Amniotic epithelial cell (primary cell): ENCODE measurements at regions not wholly inside any gene's neighbourhood (a gene's known extent, or its start where the extent isn't known, plus 50 kb on each side); places are given as distances from the start of the nearest gene placed in this dataset.
"Not testable (repeated sequence)": the region's sequence is repeated elsewhere in the genome, so short reads cannot be mapped to it uniquely, and the experiment has no call there.

ENCODE experiments used
- DNase-seq: peaks from one replicate; pipeline ENCODE4 v3.0.0-alpha.2; 2010; ENCODE audit warnings: low read depth

- peak; percentile 59 for DNase-seq
Observed at GRCh38 chr3:65303431-65303830, 615.6 kb upstream of the ADAMTS9 start.

- DNase-seq: no peak
Observed at GRCh38 chr3:65291448-65292125, 603.8 kb upstream of the ADAMTS9 start.

DNA sequence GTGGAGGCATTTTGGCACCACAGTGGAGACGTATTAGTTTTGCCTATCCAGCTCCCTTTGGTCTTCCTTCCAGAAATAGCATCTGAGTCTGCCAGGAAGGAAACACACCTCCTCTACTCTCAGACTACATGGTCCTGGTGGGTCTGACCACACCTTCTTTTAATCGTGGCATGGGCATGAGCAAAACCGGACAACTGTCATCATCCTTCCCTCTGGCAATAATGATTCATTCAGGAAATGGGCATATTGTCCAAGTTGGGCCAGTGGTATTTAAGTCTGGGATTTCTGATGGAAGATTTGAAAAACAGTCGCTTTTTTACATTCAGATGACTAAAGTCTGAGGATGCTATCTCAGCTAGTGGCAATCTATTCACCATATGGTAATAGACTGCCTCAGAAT is 601.0 kb upstream of the ADAMTS9 start:
- no peak for DNase-seq

GRCh38 chr3:65285956-65286355 is 598.2 kb upstream of the ADAMTS9 start:
- DNase-seq: peak; percentile 14

DNA sequence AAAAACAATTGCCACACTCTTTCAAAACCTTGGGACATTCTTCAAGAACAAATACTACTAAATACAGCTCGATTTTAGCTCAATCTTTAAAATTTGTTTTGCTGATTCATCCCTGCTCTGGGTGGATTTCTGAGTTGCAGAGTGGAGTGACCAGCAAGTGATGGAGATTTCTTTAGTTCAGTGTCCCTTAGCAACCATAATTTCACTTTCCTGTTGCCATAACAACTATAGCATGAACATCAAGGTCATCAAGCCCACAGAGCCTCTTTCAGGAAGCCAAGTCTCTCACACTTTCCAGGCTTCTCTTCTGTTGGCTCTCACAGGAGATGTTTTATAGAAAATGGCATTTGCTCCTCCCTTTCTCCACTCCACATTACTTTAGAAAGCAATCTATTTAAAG is 597.2 kb upstream of the ADAMTS9 start:
- DNase-seq: peak; percentile 27

DNA sequence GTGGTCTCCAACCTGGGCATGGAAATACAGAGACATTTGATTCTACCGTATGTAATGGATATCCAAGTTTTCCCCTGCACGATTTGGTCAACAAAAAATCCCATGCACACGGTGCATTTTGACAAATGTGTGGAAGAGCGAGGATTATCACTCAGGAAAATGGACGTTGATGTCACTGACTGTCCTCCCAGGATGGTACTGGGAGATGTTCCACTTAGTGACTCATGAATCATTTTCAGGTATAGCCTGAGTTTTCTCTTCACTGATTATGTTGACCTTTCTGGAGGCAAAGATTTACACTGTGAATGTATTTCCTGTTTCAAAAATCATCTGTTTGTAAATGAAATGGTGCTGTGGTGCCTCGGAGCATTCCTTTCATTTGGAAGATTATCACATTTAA is 596.7 kb upstream of the ADAMTS9 start:
- DNase-seq: no peak

- DNase-seq: no peak
Observed at GRCh38 chr3:65279225-65279782, 591.5 kb upstream of the ADAMTS9 start.

DNA sequence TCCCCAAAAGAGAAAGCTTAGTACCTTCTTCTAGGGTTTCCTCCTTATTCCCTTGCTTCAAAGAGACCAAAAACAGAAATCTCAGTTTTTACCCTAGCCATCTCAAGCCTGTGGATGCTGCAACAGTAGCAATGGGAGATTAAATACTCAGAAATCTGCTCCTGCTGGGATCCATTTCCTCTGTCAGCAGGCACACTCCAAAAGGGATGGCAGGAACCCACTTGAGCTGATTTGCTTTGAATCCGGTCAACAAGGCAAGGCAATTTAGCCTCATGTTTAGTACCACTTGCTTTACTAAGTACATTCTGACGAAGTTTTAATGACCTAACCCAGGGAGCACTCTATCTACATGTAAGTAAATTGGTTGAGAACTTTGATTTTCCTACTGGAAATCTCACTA is 590.0 kb upstream of the ADAMTS9 start:
- no peak for DNase-seq

- DNase-seq: no peak
Observed at GRCh38 chr3:65276551-65276950, 588.8 kb upstream of the ADAMTS9 start.

GRCh38 chr3:65268426-65268825 is 580.6 kb upstream of the ADAMTS9 start:
- DNase-seq: peak; percentile 37

- peak; percentile 12 for DNase-seq
Observed at GRCh38 chr3:65265942-65266590, 578.3 kb upstream of the ADAMTS9 start.

- DNase-seq: peak; percentile 24
Observed at GRCh38 chr3:65265511-65265910, 577.7 kb upstream of the ADAMTS9 start.

DNA sequence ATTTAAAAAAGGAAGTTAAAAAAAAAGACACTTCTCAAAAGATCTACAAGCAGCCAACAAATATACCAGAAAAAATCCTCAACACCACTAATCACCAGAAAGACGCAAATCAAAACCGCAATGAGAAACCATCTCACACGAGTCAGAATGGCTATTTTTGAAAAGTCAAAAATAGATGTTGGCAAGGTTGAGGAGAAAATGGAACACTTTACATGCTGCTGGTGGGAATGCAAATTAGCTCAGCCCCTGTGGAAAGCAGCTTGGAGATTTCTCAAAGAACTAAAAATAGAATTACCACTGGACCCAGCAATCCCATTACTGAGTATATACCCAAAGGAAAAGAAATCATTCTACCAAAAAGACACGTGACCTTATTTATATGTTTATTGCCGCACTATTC is 574.7 kb upstream of the ADAMTS9 start:
- DNase-seq: no peak

DNA sequence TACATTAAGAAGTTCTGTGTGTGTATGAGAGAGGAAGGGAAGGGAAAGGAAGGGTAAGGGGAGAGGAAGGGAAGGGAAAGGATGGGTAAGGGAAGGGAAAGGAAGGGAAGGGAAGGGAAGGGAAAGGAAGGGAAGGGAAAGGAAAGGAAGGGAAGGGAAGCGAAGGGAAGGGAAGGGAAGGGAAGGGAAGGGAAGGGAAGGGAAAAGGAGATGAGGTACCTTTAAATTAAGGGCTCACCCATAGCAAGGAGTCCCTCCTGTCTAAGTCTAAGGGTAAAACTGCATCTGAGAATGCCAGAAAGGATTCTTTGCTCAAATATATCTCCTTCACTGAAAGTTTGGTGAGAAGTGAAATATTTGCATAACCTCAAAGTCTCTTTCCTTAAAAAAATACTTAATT is 572.1 kb upstream of the ADAMTS9 start:
- DNase-seq: no peak

- DNase-seq: not testable (repeated sequence)
Observed at GRCh38 chr3:65252914-65253313, 565.1 kb upstream of the ADAMTS9 start.

DNA sequence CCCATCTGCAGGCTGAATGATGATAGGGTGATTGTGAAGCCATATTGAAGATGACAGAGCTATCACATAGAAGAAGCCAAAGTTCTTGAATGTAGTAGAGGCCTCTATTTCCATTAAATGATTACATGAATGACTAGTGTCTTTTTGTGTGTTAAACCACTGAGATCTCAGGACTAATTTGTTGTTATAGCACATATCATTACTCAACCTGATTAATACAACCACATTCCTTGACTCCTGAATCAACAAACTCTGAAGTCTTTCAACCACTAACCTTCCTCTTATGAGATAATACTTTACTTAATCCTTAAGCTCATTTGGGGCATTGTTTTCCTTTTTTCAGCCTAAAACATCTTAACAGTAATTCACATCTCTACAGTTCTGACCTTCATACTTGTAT is 564.5 kb upstream of the ADAMTS9 start:
- peak; percentile 59 for DNase-seq

DNA sequence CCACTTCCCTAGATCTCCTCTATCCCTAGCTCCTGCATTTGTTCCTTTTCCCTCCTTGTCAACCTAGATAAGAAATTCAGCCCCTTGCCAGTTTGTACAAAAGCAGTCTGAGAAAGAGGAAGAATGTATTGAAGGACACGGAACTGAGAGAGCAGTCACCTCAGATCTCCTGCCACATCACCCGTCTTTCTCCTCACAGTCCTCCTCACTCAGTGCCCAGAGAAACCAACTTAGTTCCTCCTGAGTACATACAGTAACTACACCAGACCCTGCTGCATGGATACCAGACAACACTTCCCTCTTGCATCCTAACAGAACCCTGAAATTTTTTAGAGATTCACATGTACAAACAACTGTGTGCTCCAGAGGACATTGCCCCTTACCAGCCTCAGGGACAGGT is 563.6 kb upstream of the ADAMTS9 start:
- no peak for DNase-seq

DNA sequence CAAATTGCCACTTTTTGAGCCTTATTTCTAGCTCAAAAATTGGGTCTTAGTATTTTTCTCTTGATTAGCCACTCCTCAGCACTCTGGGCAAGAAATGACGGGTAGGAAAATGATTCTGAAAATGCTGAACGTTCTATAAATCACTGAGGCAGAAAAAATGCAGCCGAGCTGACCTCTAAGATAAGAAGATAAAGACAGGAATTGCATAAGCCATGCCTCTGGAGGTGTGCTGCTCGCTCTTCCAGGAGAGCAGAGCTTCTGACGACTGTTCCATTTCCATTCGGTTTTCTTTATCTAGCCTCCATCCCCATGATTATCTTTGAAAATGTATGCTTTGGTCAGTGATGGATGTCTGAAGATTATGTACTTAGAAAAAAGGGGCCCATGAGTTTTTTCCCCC is 558.8 kb upstream of the ADAMTS9 start:
- peak; percentile 95 for DNase-seq

- peak; percentile 66 for DNase-seq
Observed at GRCh38 chr3:65245133-65246063, 557.6 kb upstream of the ADAMTS9 start.

GRCh38 chr3:65240366-65240765 is 552.6 kb upstream of the ADAMTS9 start:
- DNase-seq: no peak

DNA sequence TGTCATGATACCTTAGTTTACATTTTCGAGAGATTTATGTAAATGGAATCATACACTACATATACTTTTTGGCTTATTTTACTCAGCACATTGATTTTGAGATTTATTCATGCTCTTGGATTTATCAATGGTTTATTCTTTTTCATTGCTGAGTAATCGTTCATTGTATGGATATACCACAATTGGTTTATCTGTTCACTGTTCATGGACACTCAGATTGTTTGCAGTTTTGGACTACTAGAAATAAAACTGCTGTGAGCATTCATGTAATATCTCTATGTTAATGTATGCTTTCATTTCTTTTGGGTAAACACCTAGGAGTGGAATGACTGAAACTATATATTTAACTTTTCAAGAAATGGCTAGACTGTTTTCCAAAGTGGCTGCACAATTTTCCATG is 550.9 kb upstream of the ADAMTS9 start:
- DNase-seq: no peak

- no peak for DNase-seq
Observed at GRCh38 chr3:65234499-65234898, 546.7 kb upstream of the ADAMTS9 start.

DNA sequence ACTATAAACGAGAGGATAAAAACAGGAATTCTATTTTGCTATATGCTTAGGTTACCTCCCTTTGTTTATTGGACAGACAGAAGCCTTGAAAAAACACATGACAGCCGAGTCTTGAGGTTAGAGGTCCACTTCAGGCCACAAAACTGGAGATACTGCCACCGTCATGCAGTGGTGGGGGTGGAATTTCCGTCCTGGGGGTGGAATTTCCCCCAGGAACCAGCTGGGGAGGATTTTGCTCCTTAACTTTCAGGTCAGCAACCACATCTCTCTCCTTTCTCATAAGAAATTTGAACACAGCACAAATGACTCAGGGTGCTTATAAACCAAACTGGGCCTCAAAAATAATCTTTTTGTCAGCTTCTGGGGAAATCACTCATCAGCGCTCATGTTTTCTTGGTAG is 545.8 kb upstream of the ADAMTS9 start:
- DNase-seq: peak; percentile 24
